NCI-H82 (cell line): ENCODE measurements at regions not wholly inside any gene's neighbourhood (a gene's known extent, or its start where the extent isn't known, plus 50 kb on each side); places are given as distances from the start of the nearest gene placed in this dataset.
"Not testable (repeated sequence)": the region's sequence is repeated elsewhere in the genome, so short reads cannot be mapped to it uniquely, and the experiment has no call there.

Source experiments
- DNase-seq: peaks from one replicate; lab custom pipeline; 2025; lab: John Stamatoyannopoulos, UW

DNA sequence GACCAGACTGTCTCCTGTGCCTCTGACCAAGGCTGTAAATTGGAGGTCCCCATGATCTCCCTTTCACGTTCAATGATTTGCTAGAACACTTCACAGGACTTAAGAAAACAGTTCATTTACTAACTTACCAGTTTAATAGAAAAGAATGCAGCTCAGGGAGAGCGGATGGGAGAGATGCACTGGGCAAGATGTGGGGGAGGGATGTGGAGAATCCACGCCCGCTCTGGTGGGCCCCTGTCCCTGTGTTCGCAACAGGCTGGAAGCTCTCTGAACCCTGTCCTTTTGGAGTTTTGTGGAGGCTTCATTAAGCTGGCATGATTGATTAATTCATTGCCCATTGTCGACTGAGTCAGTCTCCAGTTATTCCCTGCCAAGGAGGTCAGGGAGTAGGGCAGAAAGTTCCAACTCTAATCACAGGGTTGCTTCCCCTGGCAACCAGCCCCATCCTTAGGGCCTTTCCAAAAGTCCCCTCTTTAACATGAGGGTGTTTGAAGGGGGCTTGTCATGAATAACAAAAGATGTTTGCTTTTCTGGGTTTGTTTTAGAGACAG lies 257.1 kb downstream of the ACKR3 start:
- no peak for DNase-seq

DNA sequence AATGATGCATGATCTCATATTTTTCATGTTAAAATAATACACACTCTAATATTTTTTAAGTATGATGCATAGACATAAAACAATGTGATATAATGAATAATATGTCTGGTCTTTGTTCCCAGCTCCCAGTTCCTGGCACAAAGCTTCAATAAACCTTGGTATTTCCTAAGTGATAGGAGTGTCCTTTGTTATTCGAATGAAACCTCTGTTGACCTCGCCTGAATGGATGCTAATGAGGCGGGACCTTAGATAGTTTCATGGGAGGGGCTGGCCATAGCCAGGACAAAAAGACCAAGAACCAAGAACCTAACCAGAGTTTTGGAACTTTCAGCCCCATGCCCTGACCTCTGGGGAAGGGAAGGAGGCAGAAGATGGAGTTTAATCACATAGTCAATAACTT lies 257.7 kb upstream of the COPS8 start:
- DNase-seq, result no peak

DNA sequence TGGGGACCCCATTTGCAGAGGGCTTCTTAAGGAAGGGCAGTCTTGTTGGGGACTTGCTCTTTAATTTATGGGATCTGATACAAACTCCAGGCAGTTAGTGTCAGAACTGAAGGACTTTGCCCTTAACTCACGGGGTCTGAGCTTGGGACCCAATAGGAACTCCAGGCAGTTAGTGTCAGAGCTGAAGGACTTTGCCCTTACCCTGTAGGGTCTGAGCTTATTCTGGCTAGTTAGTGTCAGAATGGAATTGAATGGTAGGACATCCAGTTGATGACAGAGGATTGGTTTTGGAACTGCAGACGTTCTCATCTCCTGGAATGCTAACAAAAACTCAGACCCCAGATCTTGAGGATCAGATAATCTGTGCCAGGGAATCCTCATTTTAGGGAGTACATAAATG lies 256.9 kb upstream of the COPS8 start:
- DNase-seq, result no peak

DNA sequence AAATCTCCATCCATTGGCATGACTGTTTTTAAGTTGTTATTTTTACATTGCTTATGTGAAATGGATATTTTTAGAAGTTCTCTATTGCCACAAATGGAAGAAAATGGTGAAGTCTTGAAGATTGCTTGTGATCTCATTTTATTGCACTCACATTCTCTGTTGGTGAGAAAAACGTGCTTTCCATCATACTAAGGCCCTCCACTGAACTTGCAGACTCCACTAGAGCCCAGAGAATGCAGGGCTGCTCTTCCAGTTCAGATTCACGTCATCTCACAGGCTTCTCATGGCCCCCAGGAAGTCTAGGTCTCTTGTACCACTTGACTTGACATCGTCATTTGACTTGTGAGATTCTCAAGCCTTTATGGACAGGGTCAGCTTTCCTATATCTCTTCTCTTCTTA lies 254.8 kb upstream of the COPS8 start:
- DNase-seq, result no peak

DNA sequence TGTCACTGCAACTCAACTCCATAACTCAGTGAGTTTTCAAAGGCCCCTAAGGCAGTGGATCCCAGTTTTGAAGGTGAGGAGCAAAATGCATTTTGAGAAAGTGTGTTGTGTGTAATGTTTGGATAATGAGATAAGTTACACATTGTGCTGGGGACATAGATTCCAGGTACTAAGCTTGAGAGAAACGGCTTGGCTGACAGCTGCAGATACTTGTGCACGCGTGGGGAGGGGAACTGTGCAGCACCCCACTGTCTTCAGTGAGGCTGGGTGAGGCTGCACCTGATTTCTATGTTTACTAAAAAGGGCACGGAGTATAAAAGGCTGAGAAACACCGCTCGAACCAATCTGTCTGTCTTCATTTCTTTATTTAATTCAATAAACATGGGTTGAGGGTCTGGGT lies 254.0 kb upstream of the COPS8 start:
- DNase-seq, result no peak

DNA sequence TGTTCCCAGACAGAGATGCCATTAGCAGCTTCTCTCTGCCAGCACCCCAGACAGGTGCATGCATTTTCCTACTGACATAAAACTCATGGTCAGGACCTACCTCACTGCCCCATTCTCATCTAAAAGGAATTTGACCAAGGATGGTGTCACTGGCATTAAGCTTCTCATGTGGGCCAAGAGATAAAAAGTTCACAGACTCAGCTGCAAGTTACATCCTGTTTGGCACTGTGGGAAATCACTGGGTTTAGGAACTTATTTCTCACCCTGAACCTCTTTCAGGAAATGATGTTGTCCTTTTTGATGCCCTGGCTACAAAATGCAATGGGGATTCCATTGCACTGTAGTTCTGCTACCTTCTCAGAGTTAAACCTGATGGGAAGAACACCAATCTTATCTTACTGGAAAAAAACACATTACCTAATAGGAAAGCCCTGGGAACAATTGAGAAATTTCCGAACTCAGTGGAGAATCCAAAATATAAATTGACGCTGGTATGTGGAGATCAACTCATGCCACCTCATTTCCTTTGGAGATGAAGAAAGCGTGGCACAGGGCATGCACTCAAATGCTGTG lies 252.1 kb upstream of the COPS8 start:
- DNase-seq, result no peak

DNA sequence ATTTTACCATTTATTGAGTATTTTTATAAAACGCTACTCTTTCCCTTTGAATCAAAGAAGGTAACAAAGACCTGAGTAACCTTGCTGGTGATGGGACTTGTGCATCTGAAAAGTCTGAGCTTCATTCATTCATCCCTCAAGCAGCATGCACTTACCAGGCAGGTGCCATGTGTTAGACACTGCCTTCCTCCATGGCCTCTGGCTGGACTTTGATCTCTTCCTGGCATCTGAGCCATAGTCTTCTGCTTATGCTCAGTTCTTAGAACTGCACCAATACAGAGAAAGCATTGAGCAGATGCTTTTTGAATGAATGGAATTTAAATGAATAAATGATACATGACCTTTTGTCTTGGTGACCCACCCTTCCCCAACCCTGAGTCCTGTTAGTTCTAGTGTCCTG lies 251.4 kb upstream of the COPS8 start:
- DNase-seq, result no peak

DNA sequence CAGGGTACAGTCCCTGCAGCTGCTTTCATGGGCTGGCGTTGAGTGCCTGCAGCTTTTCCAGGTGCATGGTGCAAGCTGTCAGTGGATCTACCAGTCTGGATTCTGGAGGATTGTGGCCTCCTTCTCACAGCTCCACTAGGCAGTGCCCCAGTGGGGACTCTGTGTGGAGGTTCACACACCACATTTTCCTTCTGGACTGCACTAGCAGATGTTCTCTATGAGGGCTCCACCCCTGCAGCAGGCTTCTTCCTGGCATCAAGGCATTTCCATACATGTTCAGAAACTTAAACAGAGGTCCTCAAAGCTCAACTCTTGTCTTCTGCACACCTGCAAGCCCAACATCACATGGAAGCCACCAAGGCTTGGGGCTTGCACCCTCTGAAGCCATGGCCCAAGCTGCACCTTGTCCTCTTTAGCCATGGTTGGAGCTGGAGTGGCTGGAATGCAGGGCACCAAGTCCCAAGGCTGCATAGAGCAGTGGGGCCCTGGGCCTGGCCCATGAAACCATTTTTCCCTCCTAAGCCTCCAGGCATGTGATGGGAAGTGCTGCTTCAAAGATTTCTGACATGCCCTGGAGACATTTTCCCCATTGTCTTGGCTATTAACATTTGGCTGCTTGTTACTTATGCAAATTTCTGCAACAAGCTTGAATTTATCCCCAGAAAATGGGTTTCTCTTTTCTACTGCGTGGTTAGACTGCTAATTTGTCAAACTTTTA lies 250.2 kb upstream of the COPS8 start:
- DNase-seq, result no peak

DNA sequence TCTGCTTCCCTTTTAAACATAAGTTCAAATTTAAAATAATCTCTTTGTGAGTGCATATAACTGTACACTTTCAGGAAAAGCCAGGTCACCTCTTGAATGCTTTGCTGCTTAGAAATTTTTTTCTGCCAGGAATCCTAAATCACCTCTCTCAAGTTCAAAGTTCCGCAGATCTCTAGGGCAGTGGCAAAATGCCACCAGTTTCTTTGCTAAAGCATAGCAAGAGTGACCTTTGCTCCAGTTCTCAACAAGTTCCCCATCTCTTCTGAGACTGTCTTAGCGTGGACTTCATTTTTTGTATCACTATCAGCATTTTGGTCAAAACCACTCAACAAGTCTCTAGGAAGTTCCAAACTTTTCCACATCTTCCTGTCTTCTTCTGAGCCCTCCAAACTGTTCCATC lies 249.7 kb upstream of the COPS8 start:
- DNase-seq, result not testable (repeated sequence)

DNA sequence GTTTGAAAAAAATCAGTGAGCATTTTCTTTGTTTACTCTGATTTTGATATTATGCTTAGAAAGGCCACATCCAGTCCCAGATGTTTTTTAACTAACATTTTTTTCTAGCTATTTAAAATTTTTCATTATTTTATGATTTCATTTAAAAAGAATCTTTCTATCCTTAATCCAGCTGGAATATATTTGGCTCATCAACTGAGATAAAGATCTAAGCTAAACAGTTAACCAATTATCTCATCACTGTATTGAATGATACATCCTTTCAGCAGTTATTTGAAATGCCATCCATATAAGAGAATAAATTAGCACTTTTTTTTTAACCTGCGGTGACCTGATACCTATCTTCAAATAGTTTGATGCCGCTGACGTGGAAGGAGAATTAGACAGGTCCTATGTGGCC lies 245.5 kb upstream of the COPS8 start:
- DNase-seq, result no peak

DNA sequence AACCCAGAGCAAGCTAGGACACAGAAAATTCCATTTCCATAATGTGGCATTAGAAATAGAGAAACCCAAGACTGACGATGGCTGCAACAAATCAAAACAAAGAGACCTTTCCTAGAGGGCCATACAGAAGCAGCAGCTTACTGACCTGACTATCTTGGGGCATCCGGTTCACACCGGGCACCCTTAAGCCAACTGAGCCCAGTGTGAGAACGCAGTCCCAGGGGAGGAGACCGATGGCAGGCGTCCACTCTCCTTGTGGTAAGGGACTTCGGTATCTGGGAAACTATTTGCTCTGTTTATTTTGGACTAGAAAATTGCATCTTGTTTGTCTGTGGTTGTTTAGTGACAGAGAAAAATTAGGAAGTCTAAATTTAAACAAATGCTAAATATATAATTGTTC lies 244.8 kb upstream of the COPS8 start:
- no peak for DNase-seq

DNA sequence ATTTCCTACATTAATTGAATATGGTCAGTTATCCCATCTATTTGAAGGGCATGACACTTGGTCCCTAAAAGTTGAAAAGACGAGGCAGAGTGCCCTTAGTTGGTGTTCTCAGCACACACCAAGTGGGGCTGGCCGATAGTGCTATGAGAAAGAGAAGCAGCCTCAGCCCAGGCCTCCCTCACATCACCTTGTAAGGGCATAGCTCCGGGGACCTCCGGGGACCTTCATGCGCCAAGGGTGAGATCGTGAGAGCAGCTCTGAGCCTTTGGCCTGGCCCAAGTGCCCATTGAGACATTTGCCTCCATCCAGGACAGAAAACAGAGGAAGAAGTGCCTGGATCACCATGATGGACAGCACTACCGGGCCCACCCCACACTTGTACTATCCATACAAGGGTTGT lies 244.3 kb upstream of the COPS8 start:
- DNase-seq, result no peak

DNA sequence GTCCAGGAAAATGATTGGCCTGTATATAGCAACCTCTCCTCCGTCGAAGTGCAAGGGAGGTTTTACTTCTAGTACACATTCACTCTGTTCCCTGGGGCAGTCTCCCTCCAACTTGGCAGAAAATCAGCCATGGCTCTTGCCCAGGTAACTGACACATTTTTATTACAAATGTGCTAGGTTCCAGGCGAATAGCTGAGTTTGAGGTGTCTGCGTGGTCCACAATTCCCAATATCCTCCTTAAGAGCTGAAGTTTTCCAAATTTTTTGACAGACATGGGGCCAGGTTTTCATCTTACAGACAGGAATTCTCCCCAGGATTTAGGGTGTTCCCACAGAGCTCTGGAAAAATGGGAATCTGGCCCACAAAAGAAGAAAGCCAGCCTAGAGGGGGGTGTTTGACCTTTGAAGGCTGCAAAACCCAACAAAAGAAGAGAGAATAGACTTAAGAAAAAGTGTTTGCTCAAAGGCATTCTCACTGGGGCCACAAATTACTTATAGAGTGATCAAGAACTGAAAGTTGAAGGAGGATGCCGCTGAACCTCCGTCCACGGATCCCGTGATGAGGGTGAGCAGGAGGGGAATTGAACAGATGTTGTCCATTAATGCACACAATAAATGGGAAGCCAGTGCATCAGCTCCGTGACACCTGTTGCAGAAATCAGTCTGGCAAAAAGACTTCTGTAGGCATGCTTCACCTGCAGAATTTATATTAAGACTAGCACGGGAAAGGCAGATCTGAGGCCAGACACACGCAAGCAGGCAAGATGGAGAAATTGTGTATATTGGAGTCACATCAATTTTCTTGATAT lies 242.3 kb upstream of the COPS8 start:
- DNase-seq, result no peak

DNA sequence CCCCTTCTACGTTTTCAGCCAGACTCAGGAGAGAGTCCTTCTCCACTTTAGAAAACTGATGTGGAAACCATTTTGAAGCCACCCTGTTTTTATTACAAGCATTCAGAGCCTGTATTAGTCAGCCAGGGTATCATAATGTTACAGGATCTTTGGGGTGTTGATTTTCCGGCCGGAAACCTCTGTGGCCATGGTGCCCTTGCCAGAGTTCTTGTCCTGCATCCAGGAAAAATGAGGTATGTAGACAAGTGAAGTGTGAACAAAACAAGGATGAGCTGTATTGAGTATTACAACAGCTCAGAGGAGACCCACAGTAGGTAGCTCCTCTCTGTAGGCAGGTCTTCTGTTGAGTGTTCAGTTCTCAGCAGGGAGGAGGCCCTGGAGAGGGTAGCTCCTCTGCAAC lies 241.0 kb upstream of the COPS8 start:
- DNase-seq, result no peak

DNA sequence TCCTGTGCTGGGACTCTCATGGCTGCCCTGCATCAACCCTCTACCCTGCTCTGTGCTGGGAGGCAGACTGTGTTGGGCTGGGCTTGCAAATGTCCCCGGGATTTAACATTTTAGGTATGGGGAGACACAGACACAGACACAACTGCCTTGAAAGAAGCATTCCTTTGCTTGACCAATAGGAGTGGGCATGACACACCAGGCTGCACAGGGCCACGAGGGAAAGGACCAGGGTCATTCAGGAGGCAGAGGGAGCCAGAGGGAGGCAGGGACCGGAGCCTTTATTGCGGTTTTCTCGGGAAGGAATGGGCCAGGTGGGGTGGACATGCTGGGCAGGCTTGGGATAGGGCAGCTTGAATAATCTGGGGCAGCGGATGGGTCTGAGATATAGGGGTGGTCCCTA lies 238.7 kb upstream of the COPS8 start:
- DNase-seq, result no peak

DNA sequence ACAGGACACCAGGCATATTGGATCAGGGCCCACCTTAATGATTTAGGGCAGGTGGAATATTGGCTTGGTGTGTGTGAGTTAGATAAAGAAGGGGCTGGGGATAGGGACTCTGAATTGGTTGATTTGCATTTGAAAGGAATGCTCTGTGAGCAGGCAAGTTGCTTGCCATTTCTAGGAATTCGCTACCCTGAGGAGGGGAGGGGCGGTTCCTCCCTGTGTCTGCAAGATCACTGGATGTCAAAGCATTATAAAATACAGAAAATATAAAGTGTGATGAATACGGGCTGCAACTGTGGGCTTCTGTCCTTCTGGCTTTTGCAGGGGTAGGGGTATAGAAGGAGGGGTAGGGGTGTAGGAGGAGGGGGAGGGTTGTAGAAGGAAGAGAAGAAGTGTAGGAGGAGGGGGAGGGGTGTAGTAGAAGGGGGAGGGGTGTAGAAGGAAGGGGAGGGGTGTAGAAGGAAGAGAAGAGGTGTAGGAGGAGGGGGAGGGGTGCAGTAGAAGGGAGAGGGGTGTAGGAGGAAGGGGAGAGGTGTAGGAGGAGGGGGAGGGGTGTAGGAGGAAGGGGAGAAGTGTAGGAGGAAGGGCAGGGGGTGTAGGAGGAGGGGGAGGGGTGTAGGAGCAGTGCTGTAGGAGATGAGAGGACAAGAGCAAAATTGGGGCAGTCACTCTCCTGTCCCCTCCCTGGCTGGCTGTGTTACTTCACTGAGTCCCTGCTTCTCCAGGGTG lies 238.0 kb upstream of the COPS8 start:
- DNase-seq, result no peak

DNA sequence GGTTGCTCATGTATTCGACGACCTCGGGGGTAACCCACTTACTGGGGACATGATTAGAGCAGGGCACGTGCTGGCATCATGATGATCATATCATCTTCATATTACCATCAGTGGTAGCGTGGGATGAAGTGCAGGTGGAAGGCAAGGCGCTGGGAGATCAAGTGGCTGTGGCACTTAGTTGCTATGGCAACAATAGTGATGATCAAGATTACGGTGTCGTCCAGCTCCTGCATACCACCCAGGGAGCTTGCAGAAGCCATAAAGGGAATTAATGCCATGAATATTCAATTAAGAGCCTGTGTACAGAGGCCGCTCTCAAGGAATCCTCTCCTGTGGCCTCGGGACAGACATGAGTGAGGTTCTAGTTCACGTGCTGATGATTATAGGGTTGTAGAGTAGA lies 237.2 kb upstream of the COPS8 start:
- peak; percentile 16 for DNase-seq

DNA sequence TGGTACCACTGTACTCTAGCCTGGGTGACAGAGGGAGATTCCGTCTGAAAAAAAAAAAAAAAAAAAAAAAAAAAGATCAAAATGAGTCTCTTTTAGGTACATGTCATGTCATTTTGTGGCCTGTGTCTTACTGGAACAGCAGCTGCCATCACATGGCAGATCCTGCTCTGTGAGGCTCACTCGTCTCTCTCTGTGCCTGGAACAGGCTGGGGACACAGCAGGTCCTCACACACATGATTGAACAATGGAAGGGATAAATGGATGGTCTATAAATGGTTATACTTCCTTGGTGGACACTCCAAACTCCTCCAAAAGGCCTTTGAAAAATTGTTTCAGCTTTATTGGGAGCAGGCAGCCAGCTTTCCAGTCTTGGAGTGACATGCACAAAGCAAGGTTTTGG lies 236.2 kb upstream of the COPS8 start:
- no peak for DNase-seq

DNA sequence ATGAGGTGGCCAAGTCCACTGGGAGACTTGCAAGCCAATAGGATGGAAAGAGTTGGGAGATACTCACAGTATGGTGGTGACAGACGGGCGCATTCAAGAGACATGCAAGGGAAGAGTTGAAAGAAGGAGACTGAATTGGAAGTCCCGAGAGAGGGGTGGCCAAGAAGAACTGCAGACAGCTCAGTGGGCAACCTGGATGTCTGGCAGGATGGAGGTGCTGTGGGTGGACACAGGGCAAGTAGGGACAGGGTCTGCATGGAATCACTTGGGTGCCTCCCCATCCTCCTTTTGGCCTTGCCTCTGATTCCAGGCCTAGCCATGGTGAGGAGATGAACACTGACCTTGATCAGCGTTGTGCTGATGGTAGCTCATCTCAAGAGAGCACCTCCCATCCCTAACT lies 235.7 kb upstream of the COPS8 start:
- DNase-seq, result no peak

DNA sequence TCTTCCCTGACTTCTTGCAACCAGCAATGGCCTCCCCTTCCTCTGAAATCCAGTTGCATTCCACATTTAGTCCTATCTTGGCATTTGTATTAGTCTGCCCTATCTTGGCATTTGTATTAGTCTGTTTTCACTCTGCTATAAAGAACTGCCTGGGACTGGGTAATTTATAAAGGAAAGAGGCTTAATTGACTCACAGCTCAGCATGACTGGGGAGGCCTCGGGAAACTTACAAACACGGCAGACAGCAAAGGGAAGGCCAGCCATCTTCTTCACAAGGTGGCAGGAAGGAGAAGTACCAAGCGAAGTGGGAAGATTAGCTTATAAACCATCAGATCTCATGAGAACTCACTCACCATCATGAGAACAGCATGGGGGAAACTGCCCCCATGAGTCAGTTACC lies 234.5 kb upstream of the COPS8 start:
- DNase-seq, result peak; percentile 47

DNA sequence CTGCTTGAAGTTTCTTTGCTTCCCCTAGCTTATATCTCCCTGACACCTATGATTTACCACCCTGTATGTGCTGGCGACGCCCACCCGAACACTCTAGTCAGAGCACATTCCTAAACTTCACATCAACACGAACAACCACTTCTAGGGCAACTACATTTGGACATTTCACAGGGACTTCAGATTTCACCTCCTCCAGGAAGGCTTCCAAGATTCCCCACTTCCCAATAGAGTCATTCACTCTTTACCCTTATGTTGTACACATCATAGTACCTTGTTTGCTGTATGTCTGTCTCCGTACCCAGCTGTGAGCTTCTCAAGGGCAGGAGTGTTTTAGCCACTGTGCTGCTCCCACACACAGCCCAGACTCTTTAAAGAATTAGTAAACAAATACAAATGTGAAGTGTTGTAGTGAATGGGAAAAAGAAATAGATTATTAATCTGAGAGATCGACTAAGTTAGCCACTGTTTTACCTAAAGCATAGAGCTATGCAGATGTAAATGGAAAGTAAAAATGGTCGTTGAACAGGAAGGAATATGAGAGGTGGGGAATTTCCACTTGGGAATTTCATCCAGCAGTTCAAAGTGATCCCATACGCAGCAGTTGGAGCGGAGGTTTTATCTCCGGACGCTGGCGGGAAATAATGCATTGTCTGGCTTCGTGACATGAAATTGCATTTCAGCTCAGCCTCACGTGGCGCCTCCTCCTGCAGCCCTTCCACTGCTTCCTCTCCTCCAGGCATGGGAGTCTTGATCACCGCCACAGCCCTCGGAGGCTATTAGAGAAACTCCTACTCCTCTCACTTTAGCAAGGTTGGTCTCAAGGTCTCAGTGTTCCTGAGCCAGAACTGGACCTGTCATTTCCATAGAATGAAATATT lies 233.4 kb upstream of the COPS8 start:
- no peak for DNase-seq
